Brain microvascular endothelial cell (primary cell): ENCODE measurements at regions not wholly inside any gene's neighbourhood (a gene's known extent, or its start where the extent isn't known, plus 50 kb on each side); places are given as distances from the start of the nearest gene placed in this dataset.

Experiments used
- DNase-seq: peaks from one replicate; pipeline ENCODE4 v3.0.0-alpha.2; 2020
- H3K27ac ChIP-seq: fragments of 250-450 bp; sonication (Bioruptor Pico); 2 replicates; pipeline ENCODE4 v1.5.1; 2020; ENCODE audit warnings: mild to moderate bottlenecking, moderate library complexity
- H3K27me3 ChIP-seq: fragments of 250-450 bp; sonication (Bioruptor Pico); replicated peaks from 2 replicates; pipeline ENCODE4 v1.5.1; 2020; ENCODE audit warnings: mild to moderate bottlenecking
- H3K36me3 ChIP-seq: fragments of 250-450 bp; sonication (Bioruptor Pico); replicated peaks from 2 replicates; pipeline ENCODE4 v1.5.1; 2020; ENCODE audit warnings: mild to moderate bottlenecking
- H3K4me3 ChIP-seq: 2 replicates; pipeline ENCODE4 v1.5.1; 2011; ENCODE audit warnings: low read depth, mild to moderate bottlenecking, control low read depth, low read length, moderate library complexity
- in situ Hi-C: cut with HindIII; loops from 2 replicates; pipeline ENCODE4 v1.10.0; 2017; ENCODE audit warnings: low sequenced_read_pairs, low pct_ligation_motif_present
- TF ChIP-seq, protein P1 (sequence below): IDR thresholded peaks from 2 replicates; pipeline ENCODE4 v1.5.1; 2011; ENCODE audit warnings: low read depth, mild to moderate bottlenecking, moderate library complexity, low read length, control low read depth, inconsistent platforms; ENCODE audit errors: missing control alignments

DNA sequence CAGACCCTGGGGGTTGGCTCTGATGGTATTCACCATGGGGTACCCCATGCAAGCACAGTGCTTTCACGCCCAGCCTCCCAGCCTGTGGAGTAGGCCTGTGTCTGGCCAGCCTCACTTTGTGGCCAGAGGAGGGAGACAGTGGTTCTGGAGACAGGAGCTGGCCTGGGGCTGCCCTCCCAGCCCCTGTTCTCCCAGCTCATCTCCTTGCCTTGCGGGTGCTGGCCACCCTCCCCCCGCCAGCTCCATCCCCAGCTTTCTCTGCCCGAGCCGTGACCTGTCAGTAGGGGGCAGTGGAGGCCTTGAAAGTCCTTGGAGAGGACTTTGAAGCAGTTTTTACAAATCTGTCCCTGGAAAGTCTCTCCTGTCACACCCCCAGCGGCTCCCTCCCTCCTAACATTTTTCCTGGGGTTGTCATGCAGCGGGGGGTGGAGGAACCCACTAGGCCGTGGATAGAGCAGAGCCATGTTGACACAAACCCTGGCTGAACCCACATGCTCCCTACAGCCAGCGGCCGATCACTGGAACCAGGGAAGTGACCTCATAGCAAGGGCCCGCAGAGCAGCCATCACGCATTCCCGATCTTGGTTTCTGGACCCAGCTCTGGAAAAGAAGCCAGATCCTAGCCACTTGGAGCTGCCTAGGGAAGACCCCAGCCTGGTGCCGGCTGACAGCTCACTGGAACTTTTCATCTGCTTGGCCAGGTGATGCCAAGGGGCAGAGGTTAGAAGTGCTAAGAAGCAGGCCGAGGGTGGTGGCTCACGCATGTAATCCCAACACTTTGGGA lies 289.4 kb downstream of the SEC14L1 start:
- Histone ChIP-seq H3K27ac (peak overlapping the region; percentile 91), H3K4me3 (no peak overlapping the region), H3K36me3 (peaks cover 5% of the 10 kb centered on the region), H3K27me3 (no peaks in the 10 kb centered on the region)
- TF ChIP-seq, protein P1, sequence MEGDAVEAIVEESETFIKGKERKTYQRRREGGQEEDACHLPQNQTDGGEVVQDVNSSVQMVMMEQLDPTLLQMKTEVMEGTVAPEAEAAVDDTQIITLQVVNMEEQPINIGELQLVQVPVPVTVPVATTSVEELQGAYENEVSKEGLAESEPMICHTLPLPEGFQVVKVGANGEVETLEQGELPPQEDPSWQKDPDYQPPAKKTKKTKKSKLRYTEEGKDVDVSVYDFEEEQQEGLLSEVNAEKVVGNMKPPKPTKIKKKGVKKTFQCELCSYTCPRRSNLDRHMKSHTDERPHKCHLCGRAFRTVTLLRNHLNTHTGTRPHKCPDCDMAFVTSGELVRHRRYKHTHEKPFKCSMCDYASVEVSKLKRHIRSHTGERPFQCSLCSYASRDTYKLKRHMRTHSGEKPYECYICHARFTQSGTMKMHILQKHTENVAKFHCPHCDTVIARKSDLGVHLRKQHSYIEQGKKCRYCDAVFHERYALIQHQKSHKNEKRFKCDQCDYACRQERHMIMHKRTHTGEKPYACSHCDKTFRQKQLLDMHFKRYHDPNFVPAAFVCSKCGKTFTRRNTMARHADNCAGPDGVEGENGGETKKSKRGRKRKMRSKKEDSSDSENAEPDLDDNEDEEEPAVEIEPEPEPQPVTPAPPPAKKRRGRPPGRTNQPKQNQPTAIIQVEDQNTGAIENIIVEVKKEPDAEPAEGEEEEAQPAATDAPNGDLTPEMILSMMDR = peak; percentile 93
- peak; percentile 98 for DNase-seq
- in situ Hi-C loops = no loop called here

DNA sequence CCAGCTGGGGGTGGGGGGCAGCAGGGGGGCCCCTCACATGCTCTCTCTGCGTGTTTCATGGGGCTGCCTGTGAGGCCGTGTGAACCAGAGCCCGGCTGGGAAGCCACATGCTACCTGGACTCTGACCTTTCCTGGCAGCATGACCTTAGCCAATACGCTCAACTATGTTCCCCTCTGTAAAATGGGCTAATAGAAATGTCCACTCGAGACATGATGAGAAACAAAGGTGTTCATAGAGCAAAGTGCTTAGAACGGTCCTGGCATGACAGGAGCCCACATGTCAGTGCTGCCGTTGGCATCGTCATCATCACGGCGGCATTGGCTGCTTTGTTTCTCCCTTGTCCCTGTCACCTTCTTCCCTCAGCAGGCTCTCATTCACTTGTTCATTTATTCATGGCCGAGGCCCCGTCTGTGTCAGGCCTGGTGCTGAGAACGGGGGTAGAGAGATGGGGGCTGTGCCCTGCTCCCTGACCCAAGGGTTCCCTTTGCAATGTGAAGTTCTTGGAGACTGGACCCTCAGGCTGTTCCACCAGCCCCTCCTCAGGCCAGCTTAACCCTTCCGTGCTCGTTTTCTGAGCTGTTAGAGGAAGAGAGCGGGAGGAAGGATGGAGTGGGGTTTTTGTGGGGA lies 291.4 kb downstream of the SEC14L1 start:
- no peaks in the 10 kb centered on the region for H3K27me3 ChIP-seq
- no peak for DNase-seq
- H3K36me3 ChIP-seq = peaks cover 9% of the 10 kb centered on the region
- TF ChIP-seq, protein P1 = no peak
- H3K4me3 ChIP-seq = no peak overlapping the region
- in situ Hi-C loops = no loop called here
- H3K27ac ChIP-seq = no peak overlapping the region

DNA sequence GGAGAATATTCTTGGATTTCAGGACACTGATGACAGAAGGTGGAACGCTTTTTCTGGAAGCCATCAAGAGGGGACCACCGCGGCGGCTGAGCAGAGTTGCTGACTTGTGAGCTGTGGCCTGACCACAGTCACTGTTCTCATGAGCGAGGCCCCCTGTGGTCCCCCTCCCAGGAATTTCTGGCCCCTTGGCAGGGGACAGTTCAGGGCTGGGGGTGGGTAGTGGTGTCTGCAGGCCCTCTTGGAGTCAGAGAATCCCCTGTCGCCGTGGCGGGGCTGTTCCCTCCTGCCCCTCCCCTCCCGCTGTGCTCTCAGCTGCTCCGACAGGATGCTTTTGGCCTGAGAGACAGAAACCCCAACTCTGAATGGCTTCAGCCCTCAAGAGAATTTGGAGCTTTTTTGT lies 292.0 kb downstream of the SEC14L1 start:
- Histone ChIP-seq H3K27me3 (no peaks in the 10 kb centered on the region), H3K36me3 (peaks cover 9% of the 10 kb centered on the region), H3K4me3 (no peak overlapping the region), H3K27ac (peak overlapping the region; percentile 76)
- DNase-seq = no peak
- TF ChIP-seq, protein P1 = no peak
- in situ Hi-C loops = no loop called here

DNA sequence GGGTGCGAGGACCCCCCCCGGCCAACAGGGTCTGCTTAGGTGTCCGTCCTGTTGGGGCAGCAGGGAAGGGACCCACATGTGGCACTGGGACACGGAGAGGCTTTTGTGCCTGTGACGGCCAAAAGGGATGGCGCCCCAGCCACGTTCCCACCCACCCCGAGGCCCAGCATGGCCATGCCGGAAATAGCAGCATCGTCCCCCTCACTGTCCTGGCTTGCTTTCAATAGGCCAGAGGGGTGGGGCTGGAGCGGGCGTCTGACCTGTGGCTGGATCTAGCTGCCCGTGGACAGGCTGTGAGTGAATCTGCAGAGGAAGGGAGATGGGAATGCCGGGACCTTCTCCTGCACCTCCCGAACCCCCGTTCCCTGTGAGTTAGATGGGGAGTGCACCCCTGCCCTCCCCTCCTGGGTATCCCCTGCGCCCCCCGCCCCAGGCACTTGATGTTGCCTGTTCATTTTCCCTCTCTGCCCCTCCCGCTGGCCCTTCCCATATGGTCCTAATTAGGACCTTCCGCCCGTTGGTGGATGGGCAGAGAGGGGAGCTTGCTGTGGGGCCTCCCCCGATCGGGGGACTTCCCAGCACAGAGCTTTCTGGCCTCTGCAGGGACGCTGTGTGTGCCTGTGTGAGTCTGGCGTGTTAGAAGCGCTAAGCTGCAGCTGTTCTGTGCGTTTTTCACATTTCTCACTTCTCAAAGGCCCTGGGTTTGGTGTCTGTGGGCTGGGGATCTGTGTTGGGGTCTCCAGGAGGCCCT lies 292.8 kb downstream of the SEC14L1 start:
- in situ Hi-C loops = no loop called here
- Histone ChIP-seq H3K36me3 (peaks cover 9% of the 10 kb centered on the region), H3K4me3 (no peak overlapping the region), H3K27ac (peak overlapping the region; percentile 76), H3K27me3 (no peaks in the 10 kb centered on the region)
- DNase-seq = peak; percentile 64
- TF ChIP-seq, protein P1 = no peak

DNA sequence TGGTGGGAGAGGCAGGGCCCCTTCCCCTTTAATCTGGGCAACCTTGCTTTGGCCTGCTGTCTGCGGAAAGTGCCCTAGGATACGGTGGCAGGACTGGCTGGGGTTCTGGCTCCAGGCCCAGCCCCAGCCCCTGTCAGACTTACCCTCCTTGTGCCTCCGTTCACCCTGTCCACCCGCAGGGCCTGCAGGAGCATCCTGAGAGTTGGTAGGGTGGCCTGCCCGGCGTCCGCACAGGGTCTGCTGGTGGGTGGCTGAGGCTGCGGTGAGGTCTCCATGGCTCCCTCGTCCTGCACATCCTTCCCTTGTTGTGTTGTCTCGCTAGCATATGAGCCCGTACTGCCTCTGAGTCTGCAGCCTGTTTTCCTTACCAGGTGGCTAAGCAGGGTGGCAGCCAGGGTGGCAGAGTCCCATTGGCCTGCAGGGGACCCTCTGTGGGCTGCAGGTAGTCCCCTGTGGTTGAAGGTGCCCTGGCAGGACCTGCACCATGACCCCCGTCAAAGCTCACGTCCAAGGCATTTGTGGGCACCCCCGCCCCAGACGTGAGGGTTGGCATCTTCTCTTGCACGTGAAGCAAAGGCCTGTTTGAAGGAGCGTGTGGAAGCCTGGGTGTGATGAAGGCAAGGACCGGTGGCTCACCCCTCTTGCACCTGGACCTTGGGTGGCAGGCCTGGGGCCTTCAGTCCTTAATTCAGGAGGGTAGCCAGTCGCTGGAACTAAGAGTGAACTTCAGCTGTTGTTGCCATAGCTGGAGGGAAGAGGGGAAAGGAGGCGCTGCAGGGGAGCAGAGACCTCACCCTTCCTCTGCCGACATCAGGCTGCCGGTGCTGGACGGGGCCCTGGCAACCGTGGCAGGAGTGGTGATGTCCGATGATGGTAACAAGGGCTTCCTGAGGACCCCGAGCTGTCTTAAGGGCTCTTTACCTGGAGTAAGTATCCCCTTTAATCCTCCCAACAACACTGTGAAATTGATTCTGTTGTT lies 293.7 kb downstream of the SEC14L1 start:
- peaks cover 9% of the 10 kb centered on the region for H3K36me3 ChIP-seq
- DNase-seq = no peak
- TF ChIP-seq, protein P1 = no peak
- no peaks in the 10 kb centered on the region for H3K27me3 ChIP-seq
- in situ Hi-C loops = no loop called here
- peak overlapping the region; percentile 76 for H3K27ac ChIP-seq
- H3K4me3 ChIP-seq = no peak overlapping the region
